ENCODE measurements at regions not wholly inside any gene's neighbourhood (a gene's known extent, or its start where the extent isn't known, plus 50 kb on each side); places are given as distances from the start of the nearest gene placed in this dataset.

- TF ChIP-seq SNAI2 (CRISPR knock-in tag; IDR thresholded peaks at IDR 0.05) (no peak), PATZ1 (CRISPR knock-in tag; IDR thresholded peaks at IDR 0.05; ENCODE audit: borderline replicate concordance) (no peak), ARNTL (CRISPR knock-in tag; IDR thresholded peaks at IDR 0.05; ENCODE audit: borderline replicate concordance, low read depth) (no peak)
Measured at GRCh38 chr22:48396785-48397530, 1430.7 kb downstream of the BRD1 start.

Measured in SK-N-SH treated with all-trans-retinoic acid at 6 μM for 48 hours (cell line).